Nephron (organoid): ENCODE measurements at regions not wholly inside any gene's neighbourhood (a gene's known extent, or its start where the extent isn't known, plus 50 kb on each side); places are given as distances from the start of the nearest gene placed in this dataset.
A peak's percentile ranks its signal among the peaks of the same experiment; 100 is the strongest.

ENCODE experiments used
- H3K27ac Mint-ChIP-seq, 3 experiments: 2 replicates each; pipeline ENCODE4 v1.8.0; 2020; ENCODE audit warnings: mixed read lengths in 3 of 3, mild to moderate bottlenecking in 2 of 3, moderate library complexity in 1 of 3
- H3K27me3 Mint-ChIP-seq: 2 replicates; pipeline ENCODE4 v1.8.0; 2021; ENCODE audit warnings: low read depth, mild to moderate bottlenecking, moderate library complexity, mixed read lengths
- H3K36me3 Mint-ChIP-seq: 2 replicates; pipeline ENCODE4 v1.8.0; 2020; ENCODE audit warnings: low read depth, mixed read lengths
- H3K4me1 Mint-ChIP-seq: 2 replicates; pipeline ENCODE4 v1.8.0; 2020; ENCODE audit warnings: mixed read lengths
- H3K4me3 Mint-ChIP-seq, 3 experiments: 2 replicates each; pipeline ENCODE4 v1.8.0; 2020; ENCODE audit warnings: mild to moderate bottlenecking in 3 of 3, mixed read lengths in 3 of 3, moderate library complexity in 2 of 3
- H3K9me3 Mint-ChIP-seq: 2 replicates; pipeline ENCODE4 v1.8.0; 2020; ENCODE audit warnings: mixed read lengths
- CTCF ChIP-seq, 3 experiments: fragments of 200-600 bp; sonication (generic); IDR thresholded peaks; one replicate each; pipeline ENCODE4 v1.5.0; 2021; ENCODE audit warnings: antibody characterized with exemption in 3 of 3; ENCODE audit not compliant: unreplicated experiment in 3 of 3

DNA sequence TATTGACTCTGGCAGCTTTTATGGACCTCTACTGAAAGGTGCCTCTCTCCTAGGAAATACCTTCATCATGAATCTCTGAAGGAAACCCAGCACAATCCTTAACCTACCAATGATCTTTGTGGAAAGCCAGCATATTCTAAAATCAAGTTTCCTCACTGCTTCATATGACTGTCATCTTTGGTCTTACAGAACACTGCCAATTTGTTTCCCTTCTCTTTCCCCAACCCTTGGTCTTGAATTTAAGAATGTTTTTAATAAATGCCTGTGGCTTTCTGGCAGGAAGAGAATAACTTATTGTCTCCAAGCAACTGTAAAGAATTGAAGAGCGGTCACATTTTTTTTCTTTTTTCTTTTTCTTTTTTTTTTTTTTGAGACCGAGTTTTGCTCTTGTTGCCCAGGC, 427.6 kb downstream of the IPO8 start:
- no peak overlapping the region for H3K4me3 Mint-ChIP-seq
- TF ChIP-seq CTCF (IDR thresholded peaks at IDR 0.05; ENCODE audit: unreplicated experiment in 3 of 3) = no peak
- H3K27me3 Mint-ChIP-seq = no peaks in the 10 kb centered on the region
- no peaks in the 10 kb centered on the region for H3K36me3 Mint-ChIP-seq
- peaks cover 4% of the 10 kb centered on the region for H3K9me3 Mint-ChIP-seq
- H3K4me1 Mint-ChIP-seq = peaks cover 22% of the 10 kb centered on the region
- H3K27ac Mint-ChIP-seq = peak overlapping the region in 1 of 3 experiments; percentile 46

- Mint-ChIP-seq H3K27ac (no peak overlapping the region), H3K9me3 (peaks cover 4% of the 10 kb centered on the region), H3K4me3 (no peak overlapping the region), H3K36me3 (no peaks in the 10 kb centered on the region), H3K4me1 (peaks cover 5% of the 10 kb centered on the region), H3K27me3 (peaks cover 4% of the 10 kb centered on the region)
- TF ChIP-seq CTCF (IDR thresholded peaks at IDR 0.05; ENCODE audit: unreplicated experiment in 3 of 3) = no peak
These were observed 432.2 kb downstream of the IPO8 start for GRCh38 chr12:30263434-30263833.

GRCh38 chr12:30257618-30258017, 438.1 kb downstream of the IPO8 start:
- TF ChIP-seq CTCF (IDR thresholded peaks at IDR 0.05; ENCODE audit: unreplicated experiment in 3 of 3) = no peak

GRCh38 chr12:30251546-30251945, 444.1 kb downstream of the IPO8 start:
- no peaks in the 10 kb centered on the region for H3K4me1 Mint-ChIP-seq

More at GRCh38 chr12:30257618-30258017, 438.1 kb downstream of the IPO8 start:
- H3K36me3 Mint-ChIP-seq = no peaks in the 10 kb centered on the region
- H3K9me3 Mint-ChIP-seq = no peaks in the 10 kb centered on the region
- no peaks in the 10 kb centered on the region for H3K4me1 Mint-ChIP-seq
- H3K27me3 Mint-ChIP-seq = peaks cover 5% of the 10 kb centered on the region
- no peak overlapping the region for H3K27ac Mint-ChIP-seq
- H3K4me3 Mint-ChIP-seq = no peak overlapping the region

DNA sequence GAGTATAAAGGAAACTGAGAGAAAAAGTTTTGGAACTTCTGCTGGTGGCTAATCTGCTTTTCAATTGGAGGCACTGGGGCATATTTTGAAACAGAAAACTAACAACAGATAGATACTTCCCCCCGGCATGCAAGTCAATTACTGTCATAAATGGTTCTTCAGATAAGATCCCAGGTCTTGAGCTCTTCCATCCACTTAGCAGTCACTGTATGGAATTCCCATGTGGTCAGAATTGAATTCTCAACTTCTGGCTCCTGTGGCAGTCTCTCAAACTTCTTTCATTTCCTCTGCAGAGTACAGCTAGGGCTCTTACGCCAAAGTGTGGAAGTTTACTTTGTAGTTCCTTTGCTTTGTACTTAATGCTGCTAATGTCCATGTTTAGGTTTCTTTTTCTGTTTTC, 452.2 kb downstream of the IPO8 start:
- no peak for TF ChIP-seq CTCF (IDR thresholded peaks at IDR 0.05; ENCODE audit: unreplicated experiment in 3 of 3)
- Mint-ChIP-seq H3K4me1 (no peaks in the 10 kb centered on the region), H3K27me3 (no peaks in the 10 kb centered on the region), H3K36me3 (no peaks in the 10 kb centered on the region), H3K9me3 (no peaks in the 10 kb centered on the region), H3K4me3 (no peak overlapping the region), H3K27ac (no peak overlapping the region)

More at GRCh38 chr12:30251546-30251945, 444.1 kb downstream of the IPO8 start:
- Mint-ChIP-seq H3K27me3 (peaks cover 3% of the 10 kb centered on the region), H3K9me3 (no peaks in the 10 kb centered on the region), H3K36me3 (no peaks in the 10 kb centered on the region), H3K4me3 (no peak overlapping the region), H3K27ac (no peak overlapping the region)
- TF ChIP-seq CTCF (IDR thresholded peaks at IDR 0.05; ENCODE audit: unreplicated experiment in 3 of 3) = no peak

- no peaks in the 10 kb centered on the region for H3K4me1 Mint-ChIP-seq
- H3K36me3 Mint-ChIP-seq = no peaks in the 10 kb centered on the region
- no peak for TF ChIP-seq CTCF (IDR thresholded peaks at IDR 0.05; ENCODE audit: unreplicated experiment in 3 of 3)
- no peaks in the 10 kb centered on the region for H3K9me3 Mint-ChIP-seq
- H3K27ac Mint-ChIP-seq = no peak overlapping the region
- H3K4me3 Mint-ChIP-seq = no peak overlapping the region
- no peaks in the 10 kb centered on the region for H3K27me3 Mint-ChIP-seq
These were observed 435.3 kb upstream of the TMTC1 start for GRCh38 chr12:30219047-30219446.
